ENCODE measurements at regions not wholly inside any gene's neighbourhood (a gene's known extent, or its start where the extent isn't known, plus 50 kb on each side); places are given as distances from the start of the nearest gene placed in this dataset.

DNA sequence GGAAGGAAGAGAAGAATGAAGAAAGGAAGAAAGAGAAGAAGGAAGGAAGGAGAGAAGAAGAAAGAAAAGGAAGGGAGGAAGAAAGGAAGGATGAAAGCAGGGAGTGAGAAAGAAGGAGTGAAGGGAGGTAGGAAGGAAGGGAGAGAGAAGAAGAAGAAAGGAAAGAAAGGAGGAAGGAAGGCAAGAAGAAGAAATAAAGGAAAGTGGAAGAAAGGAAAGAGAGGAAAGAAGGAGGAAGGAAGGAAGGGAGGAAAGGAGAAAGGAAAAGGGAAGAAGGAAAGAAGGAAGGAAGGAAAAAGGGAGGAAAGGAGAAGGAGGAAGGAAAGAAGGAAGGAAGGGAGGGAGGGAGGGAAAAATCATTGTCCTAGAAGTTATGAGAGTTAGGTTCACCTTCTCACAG is 696.6 kb upstream of the TMEM132C start:
- Histone ChIP-seq H3K27me3 (ENCODE audit: control insufficient read depth in 1 of 2, insufficient read depth in 2 of 2, low read length in 2 of 2) (no peaks in the 10 kb centered on the region), H3K9me3 (ENCODE audit: control insufficient read depth in 2 of 2, insufficient read depth in 1 of 2, low read depth in 1 of 2, low read length in 1 of 2) (peaks cover 0 to 3% of the 10 kb centered on the region in 2 donors), H3K27ac (ENCODE audit: low read depth in 2 of 2, low read length in 1 of 2) (no peak overlapping the region), H3K4me3 (ENCODE audit: low read depth in 1 of 2, low read length in 2 of 2) (no peak overlapping the region), H3K36me3 (ENCODE audit: control insufficient read depth in 2 of 2, insufficient read depth in 2 of 2, low read length in 1 of 2) (no peaks in the 10 kb centered on the region), H3K4me1 (ENCODE audit: control insufficient read depth in 2 of 2, insufficient read depth in 2 of 2, low read length in 1 of 2) (no peaks in the 10 kb centered on the region)

DNA sequence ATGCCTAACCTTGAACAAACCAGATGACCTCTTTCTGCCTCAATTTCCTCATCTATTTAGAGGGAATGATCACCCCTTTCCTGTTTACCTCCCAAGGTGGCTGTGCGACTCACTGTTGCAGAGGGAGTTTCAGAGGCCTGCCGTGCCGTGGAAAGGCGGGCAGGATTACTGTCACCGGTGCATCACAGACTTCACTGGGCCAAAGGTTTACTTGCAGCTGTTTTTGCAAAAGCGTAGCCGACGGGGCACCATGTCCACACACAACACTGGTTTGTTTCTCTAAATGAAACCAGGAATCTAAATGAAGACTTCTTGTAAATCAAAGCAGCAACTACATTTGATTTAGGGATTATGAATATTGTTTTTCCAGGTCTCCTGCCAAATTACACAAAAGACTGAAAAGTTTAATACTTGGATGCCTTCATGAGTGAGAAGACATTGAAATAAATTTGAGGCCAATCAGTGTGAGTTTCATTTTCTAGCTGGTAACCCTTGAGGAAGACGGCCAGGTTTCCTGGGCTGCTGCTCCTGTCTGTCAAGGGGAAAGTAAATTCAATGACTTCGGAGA is 696.1 kb upstream of the TMEM132C start:
- H3K9me3 ChIP-seq (ENCODE audit: control insufficient read depth in 2 of 2, insufficient read depth in 1 of 2, low read depth in 1 of 2, low read length in 1 of 2): peaks cover 0 to 3% of the 10 kb centered on the region in 2 donors
- no peaks in the 10 kb centered on the region for H3K4me1 ChIP-seq (ENCODE audit: control insufficient read depth in 2 of 2, insufficient read depth in 2 of 2, low read length in 1 of 2)
- no peaks in the 10 kb centered on the region for H3K27me3 ChIP-seq (ENCODE audit: control insufficient read depth in 1 of 2, insufficient read depth in 2 of 2, low read length in 2 of 2)
- no peaks in the 10 kb centered on the region for H3K36me3 ChIP-seq (ENCODE audit: control insufficient read depth in 2 of 2, insufficient read depth in 2 of 2, low read length in 1 of 2)
- no peak overlapping the region for H3K4me3 ChIP-seq (ENCODE audit: low read depth in 1 of 2, low read length in 2 of 2)
- H3K27ac ChIP-seq (ENCODE audit: low read depth in 2 of 2, low read length in 1 of 2): no peak overlapping the region
- WGBS, 2 donors: 56 to 66% methylated on average over 10 of the region's 10 CpGs

DNA sequence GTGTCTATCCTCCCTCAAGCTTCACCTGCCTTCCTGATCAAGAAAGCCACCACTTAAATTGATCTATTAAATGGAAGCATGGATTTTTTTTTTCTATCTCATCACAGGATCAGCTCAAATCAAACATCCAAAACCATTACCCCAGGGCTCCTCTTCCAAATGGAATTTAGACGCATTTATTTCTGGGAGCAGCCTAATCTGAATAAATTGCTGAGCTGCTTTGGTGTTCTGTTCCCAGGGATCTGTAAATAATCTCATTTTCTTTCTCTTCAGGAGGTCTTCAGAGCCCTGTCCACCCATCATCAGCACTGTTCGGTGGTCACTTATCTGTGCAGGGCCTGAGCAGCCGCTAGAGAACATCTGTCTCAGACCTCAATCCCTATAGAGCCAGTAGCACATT is 695.4 kb upstream of the TMEM132C start:
- H3K9me3 ChIP-seq (ENCODE audit: control insufficient read depth in 2 of 2, insufficient read depth in 1 of 2, low read depth in 1 of 2, low read length in 1 of 2): peaks cover 0 to 3% of the 10 kb centered on the region in 2 donors
- H3K4me1 ChIP-seq (ENCODE audit: control insufficient read depth in 2 of 2, insufficient read depth in 2 of 2, low read length in 1 of 2): no peaks in the 10 kb centered on the region
- no peaks in the 10 kb centered on the region for H3K27me3 ChIP-seq (ENCODE audit: control insufficient read depth in 1 of 2, insufficient read depth in 2 of 2, low read length in 2 of 2)
- no peaks in the 10 kb centered on the region for H3K36me3 ChIP-seq (ENCODE audit: control insufficient read depth in 2 of 2, insufficient read depth in 2 of 2, low read length in 1 of 2)
- WGBS, 2 donors: 66 to 73% methylated on average over 3 of the region's 3 CpGs
- H3K27ac ChIP-seq (ENCODE audit: low read depth in 2 of 2, low read length in 1 of 2): no peak overlapping the region
- no peak overlapping the region for H3K4me3 ChIP-seq (ENCODE audit: low read depth in 1 of 2, low read length in 2 of 2)

DNA sequence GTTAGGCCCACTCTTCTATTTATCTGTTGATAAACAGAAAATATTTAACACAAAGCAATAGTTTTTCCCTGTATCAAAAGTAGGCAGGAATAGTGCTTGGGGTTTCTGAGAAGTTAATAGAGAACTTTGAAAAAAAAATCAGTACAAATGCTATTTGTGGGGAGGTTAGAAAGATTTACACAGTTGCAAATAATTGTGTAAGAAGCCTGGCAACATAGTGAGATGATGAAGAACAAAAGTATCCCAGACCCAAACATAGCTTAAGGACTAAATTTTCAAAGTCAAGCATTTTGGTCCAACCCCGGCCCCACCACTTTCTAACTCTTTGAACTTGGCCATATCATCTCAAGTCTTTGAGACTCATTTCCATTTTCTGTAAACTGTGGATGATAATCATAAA is 687.5 kb upstream of the TMEM132C start:
- Histone ChIP-seq H3K27me3 (ENCODE audit: control insufficient read depth in 1 of 2, insufficient read depth in 2 of 2, low read length in 2 of 2) (no peaks in the 10 kb centered on the region), H3K9me3 (ENCODE audit: control insufficient read depth in 2 of 2, insufficient read depth in 1 of 2, low read depth in 1 of 2, low read length in 1 of 2) (no peaks in the 10 kb centered on the region), H3K36me3 (ENCODE audit: control insufficient read depth in 2 of 2, insufficient read depth in 2 of 2, low read length in 1 of 2) (no peaks in the 10 kb centered on the region), H3K4me1 (ENCODE audit: control insufficient read depth in 2 of 2, insufficient read depth in 2 of 2, low read length in 1 of 2) (no peaks in the 10 kb centered on the region), H3K4me3 (ENCODE audit: low read depth in 1 of 2, low read length in 2 of 2) (no peak overlapping the region), H3K27ac (ENCODE audit: low read depth in 2 of 2, low read length in 1 of 2) (no peak overlapping the region)
- 78 to 81% methylated on average over 1 of the region's 1 CpG for WGBS, 2 donors

DNA sequence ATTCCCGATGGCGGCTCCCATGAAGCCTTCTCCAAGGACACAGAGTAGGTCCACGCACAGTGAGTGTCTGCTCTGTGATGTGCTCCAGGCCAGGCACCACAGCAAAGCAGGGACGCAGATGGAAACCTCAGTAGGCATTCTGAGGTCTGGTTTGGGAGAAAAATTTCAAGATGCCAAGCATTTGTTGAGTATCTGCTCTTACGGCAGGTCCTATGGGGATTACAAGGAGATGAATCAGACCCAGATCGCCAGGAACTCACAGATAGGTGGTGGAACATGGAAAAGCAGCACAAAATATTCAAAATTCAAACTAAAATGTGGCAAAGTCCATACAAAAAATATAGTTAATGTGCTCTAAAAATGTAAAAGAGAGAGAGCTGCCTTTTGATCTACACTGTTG is 684.9 kb upstream of the TMEM132C start:
- H3K27me3 ChIP-seq (ENCODE audit: control insufficient read depth in 1 of 2, insufficient read depth in 2 of 2, low read length in 2 of 2): no peaks in the 10 kb centered on the region
- 62 to 70% methylated on average over 6 of the region's 6 CpGs for WGBS, 2 donors

DNA sequence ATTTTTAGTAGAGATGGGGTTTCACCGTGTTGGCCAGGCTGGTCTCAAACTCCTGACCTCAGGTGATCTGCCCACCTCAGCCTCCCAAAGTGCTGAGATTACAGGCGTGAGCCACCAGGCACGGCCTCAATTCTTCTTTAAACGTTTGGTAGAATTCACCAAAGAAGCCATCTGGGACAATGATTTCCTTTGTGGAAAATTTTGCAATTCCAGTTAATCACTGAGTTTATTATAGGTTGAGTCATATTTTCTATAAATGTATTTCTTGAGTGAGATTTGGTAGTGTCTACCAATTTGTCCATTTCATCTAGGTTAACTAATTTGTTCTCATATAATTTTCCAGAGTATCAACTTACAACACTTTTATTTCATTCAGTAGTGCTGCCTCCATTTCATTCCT is 683.9 kb upstream of the TMEM132C start:
- Histone ChIP-seq H3K27ac (ENCODE audit: low read depth in 2 of 2, low read length in 1 of 2) (no peak overlapping the region), H3K4me3 (ENCODE audit: low read depth in 1 of 2, low read length in 2 of 2) (no peak overlapping the region), H3K9me3 (ENCODE audit: control insufficient read depth in 2 of 2, insufficient read depth in 1 of 2, low read depth in 1 of 2, low read length in 1 of 2) (peaks cover 0 to 2% of the 10 kb centered on the region in 2 donors), H3K36me3 (ENCODE audit: control insufficient read depth in 2 of 2, insufficient read depth in 2 of 2, low read length in 1 of 2) (no peaks in the 10 kb centered on the region), H3K27me3 (ENCODE audit: control insufficient read depth in 1 of 2, insufficient read depth in 2 of 2, low read length in 2 of 2) (no peaks in the 10 kb centered on the region), H3K4me1 (ENCODE audit: control insufficient read depth in 2 of 2, insufficient read depth in 2 of 2, low read length in 1 of 2) (no peaks in the 10 kb centered on the region)
- whole genome bisulfite sequencing, 2 donors: 75 to 82% methylated on average over 4 of the region's 4 CpGs

More for the DNA sequence above, 684.9 kb upstream of the TMEM132C start:
- no peaks in the 10 kb centered on the region for H3K36me3 ChIP-seq (ENCODE audit: control insufficient read depth in 2 of 2, insufficient read depth in 2 of 2, low read length in 1 of 2)
- no peak overlapping the region for H3K27ac ChIP-seq (ENCODE audit: low read depth in 2 of 2, low read length in 1 of 2)
- H3K4me1 ChIP-seq (ENCODE audit: control insufficient read depth in 2 of 2, insufficient read depth in 2 of 2, low read length in 1 of 2): no peaks in the 10 kb centered on the region
- no peak overlapping the region for H3K4me3 ChIP-seq (ENCODE audit: low read depth in 1 of 2, low read length in 2 of 2)
- no peaks in the 10 kb centered on the region for H3K9me3 ChIP-seq (ENCODE audit: control insufficient read depth in 2 of 2, insufficient read depth in 1 of 2, low read depth in 1 of 2, low read length in 1 of 2)

DNA sequence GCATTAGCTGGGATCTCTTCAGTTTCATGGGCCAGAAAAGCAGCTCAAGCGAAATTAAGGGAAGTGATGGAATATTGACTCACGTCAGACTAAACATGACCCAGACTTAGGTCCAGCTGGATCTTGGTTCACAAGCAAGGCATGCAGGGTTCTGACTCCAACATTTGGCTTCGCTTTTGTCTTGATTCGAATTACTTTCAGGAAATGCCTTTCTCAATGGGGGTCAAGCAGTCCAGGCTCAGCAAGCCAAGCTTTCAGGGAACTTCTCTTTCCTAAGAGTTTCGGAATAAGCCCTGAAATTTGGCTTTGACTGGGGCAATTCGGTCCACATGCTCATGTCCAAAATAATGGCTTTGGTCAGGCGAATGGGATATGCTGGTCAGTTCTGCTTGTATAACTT is 678.7 kb upstream of the TMEM132C start:
- no peaks in the 10 kb centered on the region for H3K4me1 ChIP-seq (ENCODE audit: control insufficient read depth in 2 of 2, insufficient read depth in 2 of 2, low read length in 1 of 2)
- peaks cover 0 to 2% of the 10 kb centered on the region in 2 donors for H3K9me3 ChIP-seq (ENCODE audit: control insufficient read depth in 2 of 2, insufficient read depth in 1 of 2, low read depth in 1 of 2, low read length in 1 of 2)
- no peak overlapping the region for H3K27ac ChIP-seq (ENCODE audit: low read depth in 2 of 2, low read length in 1 of 2)
- H3K4me3 ChIP-seq (ENCODE audit: low read depth in 1 of 2, low read length in 2 of 2): no peak overlapping the region
- H3K36me3 ChIP-seq (ENCODE audit: control insufficient read depth in 2 of 2, insufficient read depth in 2 of 2, low read length in 1 of 2): no peaks in the 10 kb centered on the region
- H3K27me3 ChIP-seq (ENCODE audit: control insufficient read depth in 1 of 2, insufficient read depth in 2 of 2, low read length in 2 of 2): no peaks in the 10 kb centered on the region
- 60 to 67% methylated on average over 7 of the region's 7 CpGs for WGBS, 2 donors

DNA sequence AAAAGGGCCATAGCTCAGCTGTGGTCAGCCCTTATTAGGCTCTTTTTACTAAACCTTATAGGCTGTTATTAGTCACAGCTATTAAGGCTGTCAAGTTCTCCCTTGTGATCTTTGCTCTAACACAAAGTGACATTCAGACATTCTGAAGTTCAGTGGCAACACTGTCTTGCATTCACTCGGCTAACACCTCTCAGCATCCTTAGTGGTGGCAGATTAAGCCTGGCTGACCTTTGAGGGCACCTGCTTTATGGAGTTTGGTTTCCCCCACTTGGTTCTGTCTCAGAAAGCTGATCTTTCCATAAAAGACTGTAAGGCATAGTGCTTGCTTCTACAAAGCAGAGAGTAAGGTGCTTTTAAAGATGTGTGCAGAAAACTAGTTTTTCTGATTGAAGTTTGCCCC is 677.4 kb upstream of the TMEM132C start:
- no peak overlapping the region for H3K4me3 ChIP-seq (ENCODE audit: low read depth in 1 of 2, low read length in 2 of 2)
- peaks cover 0 to 2% of the 10 kb centered on the region in 2 donors for H3K9me3 ChIP-seq (ENCODE audit: control insufficient read depth in 2 of 2, insufficient read depth in 1 of 2, low read depth in 1 of 2, low read length in 1 of 2)
- H3K27ac ChIP-seq (ENCODE audit: low read depth in 2 of 2, low read length in 1 of 2): no peak overlapping the region
- H3K27me3 ChIP-seq (ENCODE audit: control insufficient read depth in 1 of 2, insufficient read depth in 2 of 2, low read length in 2 of 2): no peaks in the 10 kb centered on the region
- no peaks in the 10 kb centered on the region for H3K36me3 ChIP-seq (ENCODE audit: control insufficient read depth in 2 of 2, insufficient read depth in 2 of 2, low read length in 1 of 2)
- 65 to 70% methylated on average over 1 of the region's 1 CpG for WGBS, 2 donors
- no peaks in the 10 kb centered on the region for H3K4me1 ChIP-seq (ENCODE audit: control insufficient read depth in 2 of 2, insufficient read depth in 2 of 2, low read length in 1 of 2)

DNA sequence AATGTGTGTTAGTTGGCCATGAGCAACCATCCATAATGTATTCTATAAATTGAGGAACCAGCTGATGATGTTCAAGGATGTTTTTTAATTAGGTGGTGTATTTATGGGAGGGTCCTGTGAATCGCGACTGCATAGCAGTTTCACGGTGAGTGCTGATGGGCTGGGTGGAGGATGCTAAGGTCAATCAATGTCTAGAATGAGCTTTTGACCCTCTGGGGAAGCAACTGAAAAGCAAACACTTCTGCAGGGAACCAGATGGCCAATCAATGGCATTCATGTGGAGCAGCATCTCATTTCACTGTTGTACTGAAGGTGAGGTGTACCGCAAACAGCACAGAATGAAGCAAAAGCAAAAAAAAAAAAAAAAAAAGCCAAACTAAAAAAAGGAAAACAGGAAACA is 676.1 kb upstream of the TMEM132C start:
- no peak overlapping the region for H3K4me3 ChIP-seq (ENCODE audit: low read depth in 1 of 2, low read length in 2 of 2)
- H3K9me3 ChIP-seq (ENCODE audit: control insufficient read depth in 2 of 2, insufficient read depth in 1 of 2, low read depth in 1 of 2, low read length in 1 of 2): peaks cover 0 to 2% of the 10 kb centered on the region in 2 donors
- no peaks in the 10 kb centered on the region for H3K27me3 ChIP-seq (ENCODE audit: control insufficient read depth in 1 of 2, insufficient read depth in 2 of 2, low read length in 2 of 2)
- no peaks in the 10 kb centered on the region for H3K36me3 ChIP-seq (ENCODE audit: control insufficient read depth in 2 of 2, insufficient read depth in 2 of 2, low read length in 1 of 2)
- no peak overlapping the region for H3K27ac ChIP-seq (ENCODE audit: low read depth in 2 of 2, low read length in 1 of 2)
- H3K4me1 ChIP-seq (ENCODE audit: control insufficient read depth in 2 of 2, insufficient read depth in 2 of 2, low read length in 1 of 2): no peaks in the 10 kb centered on the region
- WGBS, 2 donors: 62 to 67% methylated on average over 4 of the region's 4 CpGs

DNA sequence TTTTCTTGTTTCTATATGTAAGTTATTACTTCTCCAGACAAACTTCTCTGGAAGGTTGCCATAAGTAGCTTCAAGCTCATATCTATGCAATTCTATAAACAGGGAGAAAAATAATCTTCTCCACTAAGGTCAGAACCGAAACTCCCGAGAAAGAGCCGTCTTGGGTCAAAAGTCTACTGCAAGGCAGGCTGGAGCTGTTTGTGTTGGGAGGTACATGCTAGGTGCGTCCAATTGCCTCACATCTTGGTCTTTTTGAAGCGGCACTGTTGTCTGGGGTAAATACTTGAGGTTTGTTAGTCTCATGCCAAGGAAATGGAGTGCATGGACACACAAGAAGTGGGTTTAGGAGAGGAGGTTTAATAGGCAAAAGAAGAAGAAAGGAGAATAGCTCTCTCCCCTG is 674.7 kb upstream of the TMEM132C start:
- no peaks in the 10 kb centered on the region for H3K4me1 ChIP-seq (ENCODE audit: control insufficient read depth in 2 of 2, insufficient read depth in 2 of 2, low read length in 1 of 2)
- H3K9me3 ChIP-seq (ENCODE audit: control insufficient read depth in 2 of 2, insufficient read depth in 1 of 2, low read depth in 1 of 2, low read length in 1 of 2): peaks cover 0 to 2% of the 10 kb centered on the region in 2 donors
- no peak overlapping the region for H3K4me3 ChIP-seq (ENCODE audit: low read depth in 1 of 2, low read length in 2 of 2)
- H3K27me3 ChIP-seq (ENCODE audit: control insufficient read depth in 1 of 2, insufficient read depth in 2 of 2, low read length in 2 of 2): no peaks in the 10 kb centered on the region
- WGBS, 2 donors: 54 to 62% methylated on average over 5 of the region's 5 CpGs
- H3K36me3 ChIP-seq (ENCODE audit: control insufficient read depth in 2 of 2, insufficient read depth in 2 of 2, low read length in 1 of 2): no peaks in the 10 kb centered on the region
- H3K27ac ChIP-seq (ENCODE audit: low read depth in 2 of 2, low read length in 1 of 2): no peak overlapping the region
